DOHH2 (cell line): ENCODE measurements at regions not wholly inside any gene's neighbourhood (a gene's known extent, or its start where the extent isn't known, plus 50 kb on each side); places are given as distances from the start of the nearest gene placed in this dataset.

ENCODE experiments used
- H3F3A ChIP-seq: fragments of 200-600 bp; sonication (generic), shearing (Covaris generic); 2 replicates; pipeline ENCODE4 v1.6.0; 2016; ENCODE audit warnings: antibody characterized with exemption, mild to moderate bottlenecking; ENCODE audit not compliant: control insufficient read depth, insufficient read depth
- H3K27ac ChIP-seq: fragments of 200-600 bp; sonication (generic); 2 replicates; pipeline ENCODE4 v1.5.1; 2014; ENCODE audit warnings: low read depth, mild to moderate bottlenecking, low read length, moderate library complexity
- H3K27me3 ChIP-seq: fragments of 200-600 bp; sonication (generic); 2 replicates; pipeline ENCODE4 v1.6.1; 2014; ENCODE audit warnings: mild to moderate bottlenecking, low read length, mixed read lengths; ENCODE audit not compliant: control insufficient read depth
- H3K36me3 ChIP-seq: fragments of 200-600 bp; sonication (generic); 2 replicates; pipeline ENCODE4 v1.6.1; 2014; ENCODE audit warnings: mild to moderate bottlenecking, low read length, moderate library complexity, mixed read lengths; ENCODE audit not compliant: control insufficient read depth
- H3K4me1 ChIP-seq: fragments of 200-600 bp; sonication (generic); 2 replicates; pipeline ENCODE4 v1.6.1; 2014; ENCODE audit warnings: mild to moderate bottlenecking, low read length, mixed read lengths; ENCODE audit not compliant: control insufficient read depth
- H3K4me2 ChIP-seq: fragments of 200-600 bp; sonication (generic); 2 replicates; pipeline ENCODE4 v1.6.0; 2014; ENCODE audit warnings: mild to moderate bottlenecking, low read length, moderate library complexity
- H3K4me3 ChIP-seq: fragments of 200-600 bp; sonication (generic); 2 replicates; pipeline ENCODE4 v1.5.1; 2014; ENCODE audit warnings: mild to moderate bottlenecking, low read length, mixed read lengths
- H3K79me2 ChIP-seq: fragments of 200-600 bp; sonication (generic); 2 replicates; pipeline ENCODE4 v1.6.1; 2014; ENCODE audit warnings: mild to moderate bottlenecking, low read length, mixed read lengths; ENCODE audit not compliant: control insufficient read depth
- H3K9me2 ChIP-seq: fragments of 200-600 bp; sonication (generic); replicated peaks from 2 replicates; pipeline ENCODE4 v1.6.1; 2014; ENCODE audit warnings: mild to moderate bottlenecking, low read length, mixed read lengths; ENCODE audit not compliant: control insufficient read depth
- H3K9me3 ChIP-seq: fragments of 200-600 bp; sonication (generic); 2 replicates; pipeline ENCODE4 v1.6.1; 2014; ENCODE audit warnings: antibody characterized with exemption, low read length, mixed read lengths; ENCODE audit not compliant: control insufficient read depth, insufficient read depth
- H4K20me1 ChIP-seq: fragments of 200-600 bp; sonication (generic); 2 replicates; pipeline ENCODE4 v1.6.0; 2014; ENCODE audit warnings: low read depth, mild to moderate bottlenecking, antibody characterized with exemption, low read length, moderate library complexity; ENCODE audit not compliant: control insufficient read depth, insufficient read depth
- EZH2phosphoT487 ChIP-seq: fragments of 200-600 bp; sonication (generic); IDR thresholded peaks from 2 replicates; pipeline ENCODE4 v1.6.1; 2017; ENCODE audit warnings: borderline replicate concordance, mild to moderate bottlenecking, antibody characterized with exemption, low read length, moderate library complexity, mixed read lengths
- TF ChIP-seq, protein P1 (sequence below): fragments of 200-600 bp; sonication (generic); IDR thresholded peaks from one replicate; pipeline ENCODE4 v1.5.1; 2014; ENCODE audit warnings: antibody characterized with exemption, mild to moderate bottlenecking, low read depth, low read length; ENCODE audit not compliant: poor library complexity, severe bottlenecking

DNA sequence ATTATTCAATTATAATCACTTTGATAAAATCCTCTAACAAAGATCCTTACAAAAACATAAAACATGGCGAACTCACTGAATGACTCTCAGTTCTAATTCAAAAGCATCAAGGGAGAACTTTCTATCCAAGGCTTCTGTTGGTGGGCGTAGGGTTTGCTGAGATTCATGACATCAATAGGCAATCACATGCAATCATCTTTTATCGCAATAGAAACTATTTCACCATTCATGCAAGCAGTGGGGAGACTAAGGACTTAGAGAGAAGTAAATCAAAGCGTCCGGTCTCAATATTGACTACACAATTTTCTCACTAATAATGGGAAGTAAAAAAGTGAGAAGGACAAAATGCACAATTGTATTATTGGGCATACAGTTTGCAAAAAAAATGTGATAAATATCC, 168.7 kb downstream of the SCG2 start:
- Histone ChIP-seq H3K36me3 (no peaks in the 10 kb centered on the region), H3K27me3 (no peaks in the 10 kb centered on the region), H3K4me1 (no peaks in the 10 kb centered on the region), H4K20me1 (no peaks in the 10 kb centered on the region), H3K27ac (no peak overlapping the region), H3K79me2 (no peaks in the 10 kb centered on the region), H3F3A (no peaks in the 10 kb centered on the region), H3K4me3 (no peak overlapping the region), H3K9me3 (no peaks in the 10 kb centered on the region), H3K4me2 (no peak overlapping the region), H3K9me2 (no peaks in the 10 kb centered on the region)
- no peak for TF ChIP-seq EZH2phosphoT487
- TF ChIP-seq, protein P1, sequence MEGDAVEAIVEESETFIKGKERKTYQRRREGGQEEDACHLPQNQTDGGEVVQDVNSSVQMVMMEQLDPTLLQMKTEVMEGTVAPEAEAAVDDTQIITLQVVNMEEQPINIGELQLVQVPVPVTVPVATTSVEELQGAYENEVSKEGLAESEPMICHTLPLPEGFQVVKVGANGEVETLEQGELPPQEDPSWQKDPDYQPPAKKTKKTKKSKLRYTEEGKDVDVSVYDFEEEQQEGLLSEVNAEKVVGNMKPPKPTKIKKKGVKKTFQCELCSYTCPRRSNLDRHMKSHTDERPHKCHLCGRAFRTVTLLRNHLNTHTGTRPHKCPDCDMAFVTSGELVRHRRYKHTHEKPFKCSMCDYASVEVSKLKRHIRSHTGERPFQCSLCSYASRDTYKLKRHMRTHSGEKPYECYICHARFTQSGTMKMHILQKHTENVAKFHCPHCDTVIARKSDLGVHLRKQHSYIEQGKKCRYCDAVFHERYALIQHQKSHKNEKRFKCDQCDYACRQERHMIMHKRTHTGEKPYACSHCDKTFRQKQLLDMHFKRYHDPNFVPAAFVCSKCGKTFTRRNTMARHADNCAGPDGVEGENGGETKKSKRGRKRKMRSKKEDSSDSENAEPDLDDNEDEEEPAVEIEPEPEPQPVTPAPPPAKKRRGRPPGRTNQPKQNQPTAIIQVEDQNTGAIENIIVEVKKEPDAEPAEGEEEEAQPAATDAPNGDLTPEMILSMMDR = no peak

DNA sequence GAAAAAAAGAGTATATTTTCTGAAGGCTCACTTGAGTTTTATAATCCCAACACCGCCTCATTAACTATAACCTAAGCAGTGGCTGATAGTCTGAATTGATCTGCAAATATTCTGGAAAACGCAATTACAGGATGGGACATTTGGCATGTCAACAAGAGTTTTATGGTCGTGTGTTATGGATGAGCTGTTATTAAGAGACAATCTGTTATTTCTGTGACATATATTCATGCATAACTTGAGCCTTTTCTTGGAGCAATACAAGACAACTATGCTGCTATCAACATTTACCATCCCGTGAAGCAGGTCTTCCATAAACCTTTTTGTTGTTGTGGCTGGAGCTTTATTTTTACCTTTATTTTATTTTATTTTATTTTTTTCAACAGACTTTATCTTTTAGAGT, 164.4 kb downstream of the SCG2 start:
- Histone ChIP-seq H3K27ac (no peak overlapping the region), H3K9me2 (no peaks in the 10 kb centered on the region), H3K27me3 (no peaks in the 10 kb centered on the region), H4K20me1 (no peaks in the 10 kb centered on the region), H3K4me3 (no peak overlapping the region), H3K9me3 (no peaks in the 10 kb centered on the region), H3F3A (no peaks in the 10 kb centered on the region), H3K4me2 (no peak overlapping the region), H3K4me1 (no peaks in the 10 kb centered on the region), H3K79me2 (no peaks in the 10 kb centered on the region), H3K36me3 (no peaks in the 10 kb centered on the region)
- TF ChIP-seq EZH2phosphoT487 = no peak
- TF ChIP-seq, protein P1 = no peak

DNA sequence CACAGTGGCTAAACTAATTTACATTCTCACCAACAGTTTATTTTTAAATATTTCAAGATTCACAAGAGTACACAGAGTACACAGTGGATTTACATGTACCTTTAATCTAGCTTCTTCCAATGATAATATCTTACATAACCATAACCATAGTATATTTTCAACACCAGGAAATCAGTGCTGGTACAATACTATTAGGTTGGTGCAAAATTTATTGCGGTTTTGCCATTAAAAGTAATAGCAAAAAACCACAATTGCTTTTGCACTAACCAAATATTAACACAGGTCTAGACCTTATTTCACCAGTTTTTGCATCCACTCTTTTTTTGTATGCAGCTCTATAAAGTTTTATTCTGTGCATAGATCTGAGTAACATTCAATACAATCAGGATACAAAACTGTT, 163.0 kb downstream of the SCG2 start:
- no peak overlapping the region for H3K4me2 ChIP-seq
- H3K9me3 ChIP-seq = no peaks in the 10 kb centered on the region
- no peaks in the 10 kb centered on the region for H3K27me3 ChIP-seq
- TF ChIP-seq, protein P1 = no peak
- no peak for TF ChIP-seq EZH2phosphoT487
- no peaks in the 10 kb centered on the region for H3K36me3 ChIP-seq
- H3K4me3 ChIP-seq = no peak overlapping the region
- H3K27ac ChIP-seq = no peak overlapping the region
- H3F3A ChIP-seq = no peaks in the 10 kb centered on the region
- H4K20me1 ChIP-seq = no peaks in the 10 kb centered on the region
- H3K9me2 ChIP-seq = no peaks in the 10 kb centered on the region
- H3K4me1 ChIP-seq = no peaks in the 10 kb centered on the region
- H3K79me2 ChIP-seq = no peaks in the 10 kb centered on the region

DNA sequence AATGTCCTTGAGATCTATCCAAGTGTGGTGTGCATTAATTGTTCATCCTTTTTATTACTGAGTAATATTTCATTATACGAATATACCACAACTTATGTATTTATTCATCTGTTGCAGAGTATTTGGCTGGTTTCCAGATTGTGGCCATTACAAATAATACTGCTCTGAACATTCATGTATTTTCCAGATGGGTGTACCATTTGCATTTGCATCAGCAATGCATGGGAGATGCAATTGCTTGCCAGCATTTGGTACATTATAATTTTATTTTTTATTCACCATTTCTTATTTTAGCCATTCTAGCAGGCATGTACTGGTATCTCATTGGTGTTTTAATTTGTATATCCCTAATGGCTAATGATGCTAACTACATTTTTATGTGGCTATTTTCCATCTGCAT, 162.4 kb downstream of the SCG2 start:
- Histone ChIP-seq H3K27ac (no peak overlapping the region), H3F3A (no peaks in the 10 kb centered on the region), H3K9me2 (no peaks in the 10 kb centered on the region), H3K36me3 (no peaks in the 10 kb centered on the region), H3K27me3 (no peaks in the 10 kb centered on the region), H3K4me3 (no peak overlapping the region), H3K9me3 (no peaks in the 10 kb centered on the region), H3K4me1 (no peaks in the 10 kb centered on the region), H3K79me2 (no peaks in the 10 kb centered on the region), H4K20me1 (no peaks in the 10 kb centered on the region), H3K4me2 (no peak overlapping the region)
- TF ChIP-seq, protein P1 = no peak
- TF ChIP-seq EZH2phosphoT487 = no peak
